Liver (tissue), 3 donors: ENCODE measurements at regions not wholly inside any gene's neighbourhood (a gene's known extent, or its start where the extent isn't known, plus 50 kb on each side); places are given as distances from the start of the nearest gene placed in this dataset.

Source experiments
- CTCF ChIP-seq: fragments of 150-350 bp; IDR thresholded peaks from 2 replicates; pipeline ENCODE4 v1.5.1; 2017; ENCODE audit warnings: improper control_type of control experiment, low read depth, low read length; ENCODE audit not compliant: missing input control
- GABPA ChIP-seq, 2 donors: IDR thresholded peaks in 1 of 2; conservative IDR thresholded peaks in 1 of 2; 2 replicates each; pipeline ENCODE4 v1.6.1; 2016; ENCODE audit warnings: antibody characterized with exemption in 2 of 2, mild to moderate bottlenecking in 1 of 2, moderate library complexity in 1 of 2
- donor health status: healthy.
- donor health status: healthy.

- no peak for TF ChIP-seq GABPA (IDR thresholded peaks at IDR 0.05 in 1 of 2, conservative IDR thresholded peaks at IDR 0.05 in 1 of 2)
- TF ChIP-seq CTCF, result no peak
Measured at GRCh38 chr4:19256823-19257222, 994.9 kb upstream of the SLIT2 start.
